ENCODE measurements at regions not wholly inside any gene's neighbourhood (a gene's known extent, or its start where the extent isn't known, plus 50 kb on each side); places are given as distances from the start of the nearest gene placed in this dataset.

DNA sequence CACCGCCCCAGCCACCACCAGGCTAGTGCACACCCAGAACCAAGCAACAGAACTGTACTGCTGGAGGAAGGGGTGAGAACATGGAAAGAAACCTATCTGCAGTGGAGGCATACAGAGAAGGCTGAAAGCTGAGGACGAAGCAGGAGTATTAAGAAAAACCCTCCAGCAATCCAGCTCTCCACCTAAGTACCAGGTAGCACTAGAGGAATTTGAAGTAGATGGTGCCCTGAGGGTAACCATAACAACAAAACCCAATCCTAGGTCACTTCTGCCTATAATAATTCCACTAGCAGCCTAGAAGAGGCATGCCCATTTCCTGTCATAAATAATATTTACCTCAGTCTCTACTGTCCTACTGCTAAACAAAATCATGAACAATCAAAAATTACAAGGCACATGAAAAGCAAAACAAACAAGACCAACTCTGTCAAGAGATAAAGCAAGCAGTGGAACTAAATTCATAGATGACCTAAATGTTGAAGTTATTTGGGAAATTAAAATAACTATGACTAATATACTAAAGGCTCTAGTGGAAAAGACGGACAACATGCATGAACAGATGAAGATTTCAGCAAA lies 51.1 kb downstream of the HYCC1 start:
- DNase-seq, result no peak

DNA sequence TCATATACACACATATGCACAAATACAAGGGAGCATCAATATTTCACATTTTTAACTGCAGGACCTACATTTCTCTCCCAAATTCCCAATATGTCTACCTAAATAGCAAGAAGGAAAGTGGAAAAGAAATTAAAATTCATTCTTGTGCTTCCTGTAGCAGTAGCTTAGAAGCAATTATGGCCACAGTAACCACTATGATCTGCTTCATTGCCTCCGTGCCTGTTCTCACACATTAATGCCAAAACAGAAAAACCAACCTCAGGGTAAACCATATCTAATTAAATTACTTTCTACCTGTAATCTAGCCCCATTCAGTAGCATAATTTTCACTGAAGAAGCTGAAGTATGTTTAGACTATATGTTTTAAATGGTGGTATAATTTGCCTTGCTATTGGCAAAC lies 55.2 kb downstream of the HYCC1 start:
- DNase-seq, result no peak

DNA sequence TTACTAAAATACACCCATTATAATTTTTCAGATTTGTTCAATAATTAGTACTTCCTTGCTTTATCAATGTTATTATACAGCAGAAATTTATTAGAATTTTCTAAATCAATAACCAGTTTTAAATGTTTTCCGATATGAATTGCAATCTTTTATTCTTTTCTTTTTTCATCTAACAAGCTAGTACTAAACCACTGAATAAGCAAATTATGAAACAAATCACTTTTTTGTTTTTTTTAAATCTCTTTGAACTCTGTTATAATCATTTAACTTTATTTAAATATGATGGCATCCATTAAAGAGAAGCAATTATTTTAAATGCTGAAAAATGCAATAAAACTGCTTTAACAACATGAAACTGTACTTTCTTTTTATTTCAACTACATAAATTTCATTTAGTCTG lies 59.7 kb downstream of the HYCC1 start:
- no peak for DNase-seq

DNA sequence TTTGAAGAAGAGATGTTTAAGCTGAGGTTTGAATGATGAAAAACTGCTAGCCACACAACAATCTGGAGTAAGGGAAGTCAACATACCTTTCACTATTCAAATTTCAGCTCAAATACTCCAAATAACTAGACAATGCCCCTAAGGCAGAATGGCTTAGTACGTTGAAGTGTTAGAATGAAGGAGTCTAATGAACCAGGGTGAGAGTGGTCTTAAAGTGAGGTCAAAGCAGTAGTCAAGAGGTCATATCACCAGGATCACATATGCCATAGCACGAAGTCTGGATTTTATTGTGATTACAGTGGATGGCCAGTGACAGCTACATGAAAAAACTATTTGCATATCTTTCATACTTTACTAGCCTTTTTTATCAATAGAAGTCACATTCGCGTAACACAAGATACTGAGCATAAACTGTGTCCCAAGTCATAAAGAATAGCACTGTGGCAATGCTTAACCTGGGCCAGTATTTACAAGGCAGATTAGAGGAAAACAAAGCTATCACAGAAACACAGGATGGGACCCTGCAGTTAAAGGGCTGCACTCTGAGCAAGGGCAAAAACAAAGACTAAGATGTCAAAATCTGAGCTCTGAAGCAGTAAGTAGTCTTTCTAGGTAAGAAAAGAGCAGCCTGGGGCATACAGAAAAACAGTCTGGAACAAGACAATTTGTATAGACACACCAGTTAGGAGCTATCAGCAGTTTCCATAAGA lies 61.5 kb downstream of the HYCC1 start:
- no peak for DNase-seq

DNA sequence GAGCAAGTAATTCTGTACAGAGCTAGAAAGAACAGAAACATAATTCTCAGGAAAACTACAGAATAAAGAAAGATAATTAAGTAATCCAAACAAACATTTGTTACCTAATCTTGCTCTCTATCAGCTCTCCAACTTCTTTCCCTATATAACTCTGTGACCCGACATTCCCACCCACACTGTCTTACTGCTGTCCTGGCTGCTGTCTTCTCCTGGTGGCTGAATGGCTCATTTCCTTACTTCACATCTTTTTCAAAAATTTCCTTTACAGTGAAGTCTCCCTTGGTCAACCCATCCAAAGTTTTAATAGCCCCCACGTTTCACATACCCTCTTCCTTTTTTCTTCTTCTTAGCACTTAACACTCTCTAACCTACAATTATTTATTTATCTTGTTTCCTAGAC lies 64.0 kb downstream of the HYCC1 start:
- no peak for DNase-seq

DNA sequence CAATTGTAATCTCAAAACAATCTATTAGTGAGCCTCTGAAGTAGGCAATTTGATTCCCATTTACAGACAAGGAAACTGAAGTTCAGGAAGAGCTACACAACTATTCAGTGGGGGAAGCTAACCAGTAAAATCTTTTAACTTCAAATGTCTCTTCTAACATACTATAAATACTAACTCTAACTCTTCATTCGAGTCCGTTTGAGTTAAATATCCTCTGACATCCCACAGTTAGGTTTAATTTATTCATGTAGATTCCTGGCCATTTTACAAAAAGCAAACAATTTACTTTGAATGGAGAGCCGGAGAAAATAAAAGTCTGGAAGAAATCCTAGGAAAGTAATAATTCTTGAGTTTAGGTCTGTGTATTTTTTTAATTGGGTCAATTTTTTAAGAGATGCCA lies 64.7 kb downstream of the HYCC1 start:
- no peak for DNase-seq

DNA sequence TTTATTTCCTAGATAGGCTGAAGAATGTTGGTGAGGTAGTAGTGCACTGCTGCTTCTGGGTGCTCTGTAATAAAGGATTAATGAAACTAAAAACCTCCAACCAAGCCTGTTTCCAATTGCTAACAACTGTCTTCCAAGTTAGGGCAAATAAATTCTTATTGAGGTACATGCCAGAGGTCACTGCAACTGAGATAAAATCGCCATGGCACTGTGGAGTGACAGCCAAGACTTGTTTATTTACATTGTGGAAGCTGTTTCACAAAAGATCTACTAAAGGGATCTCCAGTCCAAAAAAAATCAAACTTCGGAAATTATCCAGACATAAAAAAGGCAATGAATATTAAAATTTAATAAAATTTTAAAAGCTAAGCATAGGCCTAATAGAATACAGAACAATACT lies 65.2 kb downstream of the HYCC1 start:
- DNase-seq, result no peak

DNA sequence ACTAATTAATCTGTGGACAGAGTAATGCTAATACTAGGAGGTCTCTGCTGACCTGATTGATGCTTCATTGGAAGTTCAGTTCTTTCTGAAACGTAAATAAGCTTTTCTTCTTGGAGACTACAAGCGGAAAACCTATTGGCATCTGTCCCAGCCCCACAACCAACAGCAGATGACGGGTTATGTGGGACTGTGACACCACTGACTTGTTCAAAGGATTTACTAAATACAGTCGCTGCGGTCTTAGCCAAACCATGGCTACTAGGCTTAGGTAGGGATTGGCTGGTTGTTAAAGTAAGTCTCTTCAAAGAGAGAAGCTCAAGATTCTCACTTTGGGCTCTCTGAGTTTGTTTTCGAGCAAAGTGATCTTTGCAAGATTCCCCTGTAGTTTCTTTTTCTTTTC lies 68.3 kb downstream of the HYCC1 start:
- DNase-seq, result no peak

DNA sequence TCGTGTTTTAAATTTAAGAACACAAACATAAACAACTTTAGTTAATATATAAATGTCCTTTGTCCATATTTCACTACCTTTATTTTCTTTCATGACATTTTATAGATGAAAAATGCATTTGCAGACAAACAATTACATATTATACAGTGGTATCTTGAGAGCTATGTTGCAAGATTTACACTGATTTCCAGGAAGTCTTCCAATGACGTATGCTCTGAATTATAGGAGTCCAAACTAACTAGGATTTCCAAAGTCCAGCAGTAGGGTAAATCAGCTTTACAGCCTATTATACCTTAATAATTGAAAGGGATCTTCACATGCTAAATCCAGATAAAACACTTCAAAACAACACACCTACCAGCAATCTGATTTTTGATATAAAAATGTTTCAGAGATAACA lies 69.4 kb downstream of the HYCC1 start:
- DNase-seq, result no peak

DNA sequence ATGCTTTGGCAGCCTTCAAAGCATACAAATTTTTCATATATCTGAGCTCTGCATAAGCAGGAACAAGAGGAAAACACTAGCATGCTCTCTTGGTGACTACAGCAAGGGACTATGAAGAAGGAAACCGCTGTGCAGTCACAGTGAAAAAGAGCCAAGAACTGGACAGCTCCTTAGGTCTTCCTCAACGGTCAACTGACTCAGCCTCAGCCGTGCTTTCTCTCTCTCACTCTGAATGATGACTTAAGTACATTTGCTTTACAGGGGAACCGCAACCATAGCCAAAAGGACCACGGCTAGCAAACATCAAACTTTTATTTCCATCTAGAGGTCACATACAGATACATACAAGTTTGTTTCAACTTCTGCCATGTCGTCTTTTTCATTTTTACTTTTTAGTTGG lies 69.9 kb downstream of the HYCC1 start:
- no peak for DNase-seq

DNA sequence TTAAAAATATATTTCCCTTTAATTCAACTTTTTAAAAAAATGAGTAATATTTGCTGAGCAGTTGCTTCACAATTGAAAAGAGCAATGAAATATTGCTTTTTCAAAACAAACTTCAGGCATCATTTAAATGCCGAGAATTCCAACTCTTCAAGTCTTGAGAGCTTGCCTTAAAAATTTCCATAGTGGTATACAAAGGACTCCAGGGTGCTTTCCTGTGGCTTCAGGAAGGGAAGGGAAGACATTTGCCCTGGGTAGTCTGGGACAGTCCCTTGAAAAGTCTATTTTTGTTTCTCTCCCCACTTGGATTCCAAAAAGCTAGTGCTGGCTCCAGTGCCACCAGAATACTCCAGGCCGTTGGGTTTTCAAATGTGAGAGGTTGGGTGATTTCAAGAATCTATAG lies 71.7 kb downstream of the HYCC1 start:
- no peak for DNase-seq

DNA sequence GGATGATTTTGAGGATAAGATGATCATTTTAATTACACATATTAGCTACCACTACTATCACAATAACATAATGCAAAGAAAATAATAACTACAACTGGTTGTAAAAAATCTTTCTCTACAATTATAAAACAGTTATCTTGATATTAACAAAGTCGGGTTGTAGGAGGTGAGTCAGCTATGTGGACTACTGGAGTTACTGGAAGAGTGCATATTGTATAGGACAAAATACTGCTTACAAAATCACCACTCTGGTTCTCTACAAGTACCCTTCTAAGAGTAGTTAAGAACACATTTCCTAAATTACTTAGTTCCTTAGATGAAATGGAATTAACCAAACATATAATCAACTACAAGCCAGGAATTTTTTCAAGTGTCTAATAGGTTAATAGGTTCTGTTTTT lies 74.1 kb downstream of the HYCC1 start:
- DNase-seq, result no peak

DNA sequence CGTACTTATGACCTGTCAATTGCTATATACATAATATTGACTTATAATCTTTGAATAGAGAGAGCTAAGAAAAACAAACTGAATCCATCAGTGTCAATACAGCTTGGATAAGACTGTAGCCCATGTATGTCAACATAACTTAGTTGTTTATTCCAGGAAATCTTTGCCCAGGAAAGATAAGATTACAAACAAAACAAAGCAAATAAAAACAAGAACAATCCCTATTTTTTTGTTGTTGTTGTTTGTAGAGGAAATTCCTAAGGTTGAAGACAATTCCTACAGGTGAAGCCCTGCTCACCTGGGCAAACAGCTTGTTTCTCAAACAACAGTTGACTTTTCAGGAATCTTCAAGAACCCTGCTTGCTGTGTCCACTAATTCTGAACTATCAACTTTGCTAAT lies 76.0 kb downstream of the HYCC1 start:
- DNase-seq, result no peak

DNA sequence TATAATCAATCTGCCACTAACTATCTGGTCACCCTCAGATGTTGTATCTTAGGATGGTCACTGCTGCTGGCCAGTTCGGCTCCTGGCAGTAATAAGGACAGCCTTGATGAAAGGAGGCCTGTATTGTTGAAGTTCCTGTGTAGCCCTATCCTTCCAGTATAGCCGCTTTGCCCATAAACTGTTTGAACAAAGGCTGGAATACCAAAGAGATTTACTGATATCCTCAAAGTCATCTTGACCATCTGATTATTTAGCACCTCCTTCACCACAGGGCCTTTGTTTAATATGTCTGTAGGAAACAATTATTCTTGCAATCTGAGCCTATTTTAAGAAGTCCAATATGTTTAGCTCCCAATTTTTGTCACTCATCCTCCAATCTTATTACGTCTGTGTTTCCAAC lies 77.7 kb downstream of the HYCC1 start:
- DNase-seq, result no peak

DNA sequence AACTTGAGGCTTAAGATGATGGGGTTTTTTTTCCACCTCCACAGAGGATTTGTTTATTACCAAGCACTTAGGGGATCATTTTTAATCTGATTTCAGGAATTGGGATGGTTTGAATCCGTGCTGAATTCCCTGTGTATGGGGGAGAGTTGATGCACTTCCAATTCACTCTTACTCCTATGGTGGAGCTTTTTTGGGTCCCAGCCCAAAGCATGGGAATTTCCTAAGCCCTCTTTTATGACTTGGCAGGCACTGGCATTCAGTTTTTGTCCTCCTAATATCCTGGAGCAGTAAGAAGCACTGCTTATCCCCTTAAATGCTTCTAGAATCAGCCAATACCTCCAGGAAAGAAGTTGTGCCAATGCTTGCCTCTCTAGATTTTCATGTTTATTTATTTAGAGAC lies 78.7 kb downstream of the HYCC1 start:
- no peak for DNase-seq

DNA sequence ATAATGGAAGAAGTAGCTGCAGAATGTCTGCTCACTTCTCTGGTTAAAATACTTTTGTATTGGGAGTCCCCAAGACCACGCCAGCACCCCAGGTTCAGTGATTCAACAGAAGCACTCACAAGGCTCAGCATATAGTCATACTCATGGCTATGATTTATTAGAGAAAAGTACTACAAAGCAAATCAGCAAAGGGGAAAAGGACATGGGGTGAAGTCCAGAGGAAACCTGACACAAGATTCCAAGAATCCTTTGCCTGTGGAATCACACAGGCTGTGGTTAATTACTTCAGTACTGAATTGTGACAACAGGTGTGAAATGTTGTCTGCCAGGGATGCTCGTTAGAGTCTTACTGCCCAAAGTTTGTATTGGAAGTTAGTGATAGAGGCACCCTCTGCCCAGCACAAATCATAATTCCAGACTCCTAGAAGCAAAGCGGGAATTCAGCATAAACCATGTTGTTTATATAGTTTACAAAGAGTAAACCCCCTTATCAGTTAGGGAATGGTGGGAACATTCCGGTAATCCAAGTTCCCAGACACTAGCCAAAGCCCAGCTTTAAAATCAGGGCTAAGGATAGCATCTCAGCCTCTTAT lies 79.4 kb downstream of the HYCC1 start:
- no peak for DNase-seq

DNA sequence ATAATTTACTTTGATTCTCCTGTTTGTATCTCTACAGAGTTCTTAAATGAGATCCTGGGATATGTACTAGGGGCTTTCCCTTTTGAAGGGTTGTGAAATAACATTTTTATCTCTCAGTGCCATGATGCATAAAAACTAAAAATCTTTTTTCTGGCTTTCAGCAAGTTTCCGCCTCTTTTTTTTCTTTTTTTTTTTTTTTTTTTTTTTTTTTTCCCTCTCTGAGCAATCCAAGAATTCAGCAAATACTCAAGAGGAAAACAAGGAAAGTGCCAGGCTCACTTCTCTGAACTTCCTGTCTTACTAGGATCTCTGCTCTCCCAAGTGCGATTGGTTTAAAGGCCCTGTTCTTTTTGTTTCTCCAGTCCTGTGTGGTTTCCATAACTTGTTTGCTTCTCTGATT lies 79.9 kb downstream of the HYCC1 start:
- DNase-seq, result no peak

DNA sequence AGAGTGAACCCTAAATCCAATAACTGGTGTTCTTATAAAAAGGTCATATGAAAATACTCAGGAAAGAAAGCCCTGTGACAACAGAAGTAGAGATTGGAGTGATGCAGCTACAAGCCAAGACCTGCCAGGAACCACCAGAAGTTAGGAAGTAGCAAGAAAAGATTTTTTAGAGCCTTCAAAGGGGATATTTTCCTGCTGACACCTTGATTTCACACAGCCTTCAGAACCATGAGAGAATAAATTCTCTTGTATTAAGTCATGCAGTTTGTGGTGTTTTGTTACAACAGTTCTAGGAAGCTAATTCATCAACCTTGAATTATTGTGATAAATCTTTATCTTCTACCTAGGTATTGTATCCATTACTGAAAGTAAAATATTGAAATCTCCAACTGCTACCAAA lies 81.0 kb downstream of the HYCC1 start:
- no peak for DNase-seq

DNA sequence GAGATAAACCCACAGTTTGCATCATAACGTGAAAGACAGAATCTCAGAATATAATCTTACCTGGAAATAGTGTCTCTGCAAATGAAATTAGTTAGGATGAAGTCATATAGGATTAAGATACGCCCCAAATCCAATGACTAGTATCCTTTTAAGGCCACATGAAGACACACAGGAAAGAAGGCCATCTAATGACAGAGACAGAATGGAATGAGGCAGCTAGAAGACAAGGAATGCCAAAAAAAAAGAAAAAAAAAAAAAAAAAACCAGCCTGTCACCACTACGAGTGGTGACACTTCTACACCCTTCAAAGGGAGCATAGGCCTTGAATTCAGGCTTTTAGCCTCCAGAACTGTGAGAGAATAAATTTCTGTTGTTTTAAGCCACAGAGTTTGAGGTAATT lies 82.9 kb downstream of the HYCC1 start:
- no peak for DNase-seq

DNA sequence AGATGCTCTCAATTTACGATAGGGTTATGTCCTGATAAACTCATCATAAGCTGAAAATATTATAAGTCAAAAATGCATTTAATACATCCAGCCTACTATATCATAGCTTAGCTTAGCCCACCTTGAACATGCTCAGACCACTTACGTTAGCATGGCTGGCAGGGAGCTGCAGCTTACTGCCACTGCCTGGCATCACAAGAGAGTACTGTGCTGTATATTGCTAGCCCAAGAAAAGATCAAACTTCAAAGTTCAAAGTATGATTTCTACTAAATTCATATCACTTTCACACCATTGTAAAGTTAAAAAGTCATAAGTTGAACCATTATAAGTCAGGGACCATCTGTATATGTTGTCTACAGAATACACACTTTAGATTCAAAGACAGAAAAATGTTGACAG lies 91.6 kb downstream of the HYCC1 start:
- no peak for DNase-seq

DNA sequence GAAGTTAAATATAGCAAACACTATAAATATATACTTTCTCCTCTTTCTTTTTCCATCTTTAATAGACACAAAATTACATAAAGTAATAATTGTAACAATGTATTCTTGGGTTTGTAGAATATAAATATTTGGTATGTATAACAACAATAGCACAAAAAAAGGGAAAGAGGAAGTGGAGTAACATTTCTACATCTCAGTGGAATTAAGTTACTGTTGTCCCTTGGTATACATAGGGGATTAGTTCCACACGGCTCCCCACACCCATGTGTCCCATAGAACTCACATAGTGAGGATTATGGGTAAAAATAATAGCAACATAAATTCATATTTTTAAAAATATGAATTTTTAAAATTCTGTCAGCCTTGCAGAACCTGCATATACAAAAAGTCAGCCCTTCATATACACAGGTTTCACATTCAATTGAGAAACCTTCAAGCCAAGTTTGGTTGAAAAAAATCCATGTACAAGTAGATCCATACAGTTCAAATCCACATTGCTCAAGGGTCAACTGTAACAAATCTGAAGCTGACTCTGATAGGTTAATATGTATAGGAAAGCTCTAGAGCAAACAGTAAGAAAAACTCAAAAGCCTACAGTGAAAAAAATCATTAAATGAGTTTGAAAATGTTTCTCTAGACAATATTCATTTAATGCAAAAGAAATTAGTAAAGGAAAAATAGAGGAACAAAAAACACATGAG lies 92.4 kb downstream of the HYCC1 start:
- DNase-seq, result no peak

DNA sequence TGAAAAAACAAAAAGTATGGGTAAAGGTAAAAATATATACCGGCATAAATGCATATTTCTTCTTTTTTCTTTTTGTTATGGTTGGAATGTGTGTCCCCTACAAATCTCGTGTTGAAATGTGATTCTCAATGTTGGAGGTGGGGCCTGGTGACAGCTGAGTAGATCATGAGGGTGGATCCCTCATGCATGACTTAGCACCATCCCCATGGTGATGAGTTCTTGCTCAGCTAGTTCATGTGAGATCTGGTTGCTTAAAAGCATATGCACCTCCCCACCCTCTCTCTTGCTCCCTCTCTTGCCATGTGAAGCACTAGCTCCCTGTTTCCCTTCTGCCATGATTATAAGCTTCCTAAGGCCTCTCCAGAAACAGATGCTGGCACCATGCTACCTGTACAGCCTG lies 93.3 kb downstream of the HYCC1 start:
- no peak for DNase-seq

DNA sequence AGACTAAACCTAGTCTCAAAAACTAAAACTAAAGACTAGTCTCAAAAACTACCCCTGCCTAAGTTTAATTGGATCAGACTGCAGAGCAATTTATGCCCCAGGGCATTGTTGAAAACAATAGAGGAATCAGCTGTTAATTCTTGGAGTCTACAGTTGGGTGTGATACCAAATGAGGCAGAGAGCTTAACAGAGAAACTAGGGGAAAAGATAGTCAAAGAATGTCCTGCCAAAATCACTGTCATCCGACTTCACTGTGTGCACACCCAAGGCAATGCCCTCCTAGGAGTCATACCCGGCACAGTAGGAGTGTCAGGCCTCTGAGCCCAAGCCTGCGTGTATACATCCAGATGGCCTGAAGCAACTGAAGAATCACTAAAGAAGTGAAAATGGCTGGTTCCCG lies 90.5 kb upstream of the TOMM7 start:
- no peak for DNase-seq

DNA sequence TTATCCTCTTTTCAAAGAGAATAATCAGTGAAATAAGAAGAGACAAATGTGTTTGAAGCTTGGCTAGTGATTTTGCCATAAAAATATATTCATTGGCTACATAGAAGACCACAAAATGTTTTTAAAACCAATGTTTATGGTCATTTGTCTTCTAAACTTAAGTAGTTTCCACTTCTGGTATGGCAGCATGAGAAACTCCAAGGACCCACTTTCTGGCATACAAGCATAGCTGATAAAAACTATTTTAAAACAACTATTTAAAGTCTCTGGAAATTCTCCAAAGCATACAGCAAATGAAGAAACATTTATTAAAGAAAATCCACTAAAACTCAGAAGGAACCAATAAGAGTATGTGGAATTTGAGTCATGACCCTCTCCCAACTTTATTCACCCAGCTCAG lies 89.2 kb upstream of the TOMM7 start:
- DNase-seq, result no peak
